ENCODE measurements at regions not wholly inside any gene's neighbourhood (a gene's known extent, or its start where the extent isn't known, plus 50 kb on each side); places are given as distances from the start of the nearest gene placed in this dataset.
"Not testable (repeated sequence)": the region's sequence is repeated elsewhere in the genome, so short reads cannot be mapped to it uniquely, and the experiment has no call there.

DNA sequence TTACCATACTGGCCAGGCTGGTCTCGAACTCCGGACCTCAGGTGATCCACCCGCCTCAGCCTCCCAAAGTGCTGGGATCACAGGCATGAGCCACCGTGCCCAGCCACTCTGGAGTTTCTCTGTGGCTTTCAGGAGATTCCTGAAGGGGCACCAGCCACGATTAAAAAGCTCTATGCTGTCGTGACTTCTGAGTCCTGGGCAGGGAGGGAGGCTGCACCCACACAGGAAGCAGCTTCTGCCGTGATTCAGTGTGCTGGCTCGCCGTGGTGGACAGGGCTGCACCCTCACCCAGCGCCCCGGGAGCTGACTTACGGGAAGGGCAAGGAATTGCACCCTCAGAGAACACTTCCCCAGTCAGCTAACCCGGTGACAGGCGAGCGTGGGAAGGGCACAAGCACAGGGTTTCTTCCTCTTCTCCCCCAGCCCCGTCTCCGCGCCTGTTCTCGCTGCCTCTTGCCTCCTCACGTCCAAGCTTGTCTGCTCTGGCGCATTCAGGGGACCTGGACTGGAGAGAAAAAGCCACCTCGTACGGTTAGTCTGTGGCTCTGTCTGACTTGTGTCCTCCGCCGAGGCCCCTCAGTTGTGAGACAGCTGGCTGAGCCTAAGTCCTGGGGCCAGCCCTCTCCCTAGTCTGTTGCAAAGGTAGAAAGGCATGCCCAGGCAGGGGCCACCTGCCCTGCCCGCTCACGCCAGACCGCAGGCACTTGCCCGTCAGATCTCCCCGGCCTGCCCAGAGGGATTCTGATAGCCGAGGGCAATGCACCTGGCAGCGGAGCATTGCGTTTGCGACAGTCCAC lies 145.0 kb downstream of the SEC14L1 start:
- peaks cover 0 to 14% (median 8%) of the 10 kb centered on the region in 3 donors for H3K4me1 Mint-ChIP-seq
- H3K9me3 Mint-ChIP-seq, result peaks cover 0 to 3% (median 0%) of the 10 kb centered on the region in 3 donors
- H3K4me3 Mint-ChIP-seq, result no peak overlapping the region
- peaks cover 13% of the 10 kb centered on the region for H3K27me3 Mint-ChIP-seq
- no peaks in the 10 kb centered on the region for H3K36me3 Mint-ChIP-seq
- peak overlapping the region in 1 of 3 donors; percentile 81 for H3K27ac Mint-ChIP-seq

DNA sequence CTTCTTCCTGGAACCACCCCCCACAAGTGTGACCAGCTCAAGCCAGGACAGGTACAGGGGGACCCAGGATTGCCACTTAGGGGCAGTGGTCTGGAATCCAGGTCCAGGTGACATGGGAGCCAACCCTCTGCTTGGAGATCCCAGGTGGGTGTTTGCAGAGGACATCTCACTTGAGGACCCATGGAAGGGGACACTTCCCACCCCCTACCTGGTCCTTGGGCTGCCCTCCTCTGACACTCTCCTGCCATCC lies 145.5 kb downstream of the SEC14L1 start:
- H3K36me3 Mint-ChIP-seq, result no peaks in the 10 kb centered on the region
- H3K4me1 Mint-ChIP-seq, result peaks cover 0 to 14% (median 8%) of the 10 kb centered on the region in 3 donors
- no peak overlapping the region for H3K4me3 Mint-ChIP-seq
- peaks cover 13% of the 10 kb centered on the region for H3K27me3 Mint-ChIP-seq
- peaks cover 0 to 3% (median 0%) of the 10 kb centered on the region in 3 donors for H3K9me3 Mint-ChIP-seq
- H3K27ac Mint-ChIP-seq, result peak overlapping the region in 1 of 3 donors; percentile 81

DNA sequence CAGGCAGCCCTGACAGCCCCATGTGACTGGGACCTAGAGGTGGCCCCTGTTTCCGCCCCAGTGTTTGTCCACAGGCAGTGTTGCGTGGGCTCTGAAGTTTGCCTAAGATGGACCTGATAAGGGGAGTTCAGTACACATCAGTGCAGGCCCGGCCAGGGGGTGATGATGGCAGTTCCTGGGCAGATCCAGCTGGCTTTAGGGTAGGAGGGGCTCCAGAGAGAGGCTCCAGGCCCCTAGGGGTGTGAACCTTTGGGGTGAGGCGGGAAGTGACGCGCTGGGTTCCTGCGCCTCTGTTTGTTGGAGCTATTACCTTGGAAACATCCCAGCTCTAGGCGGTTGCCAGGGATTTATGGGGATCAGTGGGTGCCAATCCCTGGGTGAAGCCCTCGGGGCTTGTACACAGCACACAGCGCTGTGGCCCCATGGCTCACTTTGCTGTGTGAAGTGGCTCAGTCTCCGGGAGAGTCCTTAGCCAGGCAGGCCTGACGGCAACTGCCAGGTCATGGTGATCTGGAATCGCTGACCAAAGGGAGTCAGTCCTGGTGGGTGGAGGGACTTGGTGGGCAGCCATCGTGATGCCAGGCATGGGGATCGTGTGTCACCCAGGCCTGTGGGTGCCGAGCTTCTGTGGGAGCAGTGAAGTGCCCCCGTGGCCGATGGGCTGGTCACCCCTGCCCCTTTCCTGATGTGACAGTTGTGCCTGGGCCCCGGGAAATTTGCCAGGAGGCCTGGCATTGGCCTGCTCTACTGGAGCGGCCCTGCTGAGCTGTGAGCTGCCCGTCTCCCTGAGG lies 146.1 kb downstream of the SEC14L1 start:
- H3K4me3 Mint-ChIP-seq, result peak overlapping the region in 1 of 4 donors; percentile 28
- H3K4me1 Mint-ChIP-seq, result peaks cover 0 to 12% (median 8%) of the 10 kb centered on the region in 3 donors
- peak overlapping the region in 1 of 3 donors; percentile 81 for H3K27ac Mint-ChIP-seq
- peaks cover 0 to under 1% (median 0%) of the 10 kb centered on the region in 3 donors for H3K9me3 Mint-ChIP-seq
- peaks cover 11% of the 10 kb centered on the region for H3K27me3 Mint-ChIP-seq
- no peaks in the 10 kb centered on the region for H3K36me3 Mint-ChIP-seq

DNA sequence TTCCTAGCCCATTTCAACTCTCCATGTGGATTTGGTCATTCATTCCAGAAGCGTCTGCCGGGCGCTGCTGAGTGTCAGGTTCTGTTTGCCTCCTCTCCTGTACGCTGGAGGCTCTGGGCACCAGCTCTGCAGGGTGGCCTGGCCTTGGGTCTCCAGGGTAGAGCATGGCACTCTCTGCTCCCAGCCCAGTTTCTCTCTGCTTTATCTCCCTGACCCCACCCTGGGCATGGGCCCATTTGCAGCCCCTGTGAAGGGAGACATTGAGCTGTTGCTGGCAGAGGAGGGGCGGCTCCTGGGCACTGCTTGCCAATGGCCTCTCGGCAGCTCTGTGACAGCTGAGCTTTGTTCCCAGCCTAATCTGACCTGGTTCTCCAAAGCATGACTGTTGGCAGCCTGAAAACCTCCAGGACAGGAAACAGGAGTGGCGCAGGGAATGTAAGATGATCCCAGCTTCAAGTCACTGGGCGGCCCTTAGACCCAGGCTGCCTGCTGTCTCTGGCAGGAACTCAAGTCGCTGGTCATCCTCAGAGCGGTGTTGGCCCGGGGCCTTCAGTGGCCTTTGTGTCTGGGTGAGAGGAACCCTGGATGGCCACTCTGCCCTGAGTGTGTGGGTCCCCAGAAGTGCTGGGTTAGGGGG lies 146.8 kb downstream of the SEC14L1 start:
- peaks cover 0 to 4% (median 2%) of the 10 kb centered on the region in 3 donors for H3K4me1 Mint-ChIP-seq
- no peaks in the 10 kb centered on the region for H3K36me3 Mint-ChIP-seq
- H3K27ac Mint-ChIP-seq, result no peak overlapping the region
- H3K4me3 Mint-ChIP-seq, result no peak overlapping the region
- H3K9me3 Mint-ChIP-seq, result no peaks in the 10 kb centered on the region
- H3K27me3 Mint-ChIP-seq, result peaks cover 4% of the 10 kb centered on the region

DNA sequence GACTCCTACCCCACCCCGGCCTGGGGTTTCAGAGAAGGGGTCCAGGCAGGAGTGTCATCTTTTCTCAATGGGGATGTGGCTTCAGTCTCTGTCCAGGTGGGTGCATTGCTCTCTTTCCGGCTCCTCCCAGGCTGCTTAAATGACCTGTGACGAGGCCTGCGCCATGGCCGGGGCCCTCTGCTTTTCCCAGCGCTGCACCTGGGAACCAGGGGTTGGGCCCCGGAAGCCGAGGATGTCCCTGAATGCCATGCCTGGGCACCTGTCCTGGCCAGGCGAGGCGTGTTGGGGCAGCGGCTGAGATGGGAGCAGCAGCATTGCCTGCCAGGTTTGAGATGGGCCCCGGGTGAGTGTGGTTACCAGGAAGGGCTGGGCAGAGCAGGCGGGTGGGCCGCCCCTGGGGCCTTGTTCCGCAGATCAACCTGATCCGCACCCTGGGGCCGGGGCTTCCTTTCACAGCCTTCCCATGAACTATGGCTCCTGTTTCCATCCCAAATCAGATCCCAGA lies 147.4 kb downstream of the SEC14L1 start:
- H3K27ac Mint-ChIP-seq, result no peak overlapping the region
- H3K36me3 Mint-ChIP-seq, result no peaks in the 10 kb centered on the region
- peaks cover 3% of the 10 kb centered on the region for H3K27me3 Mint-ChIP-seq
- no peaks in the 10 kb centered on the region for H3K9me3 Mint-ChIP-seq
- peaks cover 0 to 4% (median 2%) of the 10 kb centered on the region in 3 donors for H3K4me1 Mint-ChIP-seq
- H3K4me3 Mint-ChIP-seq, result no peak overlapping the region

DNA sequence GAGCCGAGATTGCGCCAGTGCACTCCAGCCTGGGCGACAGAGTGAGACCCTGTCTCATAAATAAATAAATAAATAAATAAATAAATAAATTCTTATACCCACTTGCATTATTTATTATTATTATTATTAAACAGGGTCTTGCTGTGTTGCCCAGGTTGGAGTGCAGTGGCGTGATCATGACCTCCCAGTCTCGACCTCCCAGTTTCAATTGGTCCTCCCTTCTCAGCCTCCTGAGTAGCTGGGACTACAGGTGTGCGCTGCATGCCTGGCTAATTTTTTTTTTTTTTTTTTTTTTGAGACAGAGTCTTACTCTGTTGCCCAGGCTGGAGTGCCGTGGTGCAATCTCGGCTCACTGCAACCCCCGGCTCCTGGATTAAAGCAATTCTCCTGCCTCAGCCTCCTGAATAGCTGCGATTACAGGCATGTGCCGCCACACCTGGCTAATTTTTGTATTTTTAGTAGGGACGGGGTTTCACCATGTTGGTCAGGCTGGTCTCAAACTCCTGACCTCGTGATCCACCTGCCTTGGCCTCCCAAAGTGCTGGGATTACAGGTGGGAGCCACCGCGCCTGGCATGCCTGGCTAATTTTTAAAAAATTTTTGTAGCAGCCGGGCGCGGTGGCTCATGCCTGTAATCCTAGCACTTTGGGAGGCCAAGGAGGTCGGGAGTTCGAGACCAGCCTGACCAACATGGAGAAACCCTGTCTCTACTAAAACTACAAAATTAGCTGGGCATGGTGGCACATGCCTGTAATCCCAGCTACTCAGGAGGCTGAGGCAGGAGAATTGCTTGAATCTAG lies 150.2 kb downstream of the SEC14L1 start:
- not testable (repeated sequence) for H3K27ac Mint-ChIP-seq, H3K27me3 Mint-ChIP-seq, H3K4me1 Mint-ChIP-seq, H3K36me3 Mint-ChIP-seq, H3K4me3 Mint-ChIP-seq, H3K9me3 Mint-ChIP-seq

DNA sequence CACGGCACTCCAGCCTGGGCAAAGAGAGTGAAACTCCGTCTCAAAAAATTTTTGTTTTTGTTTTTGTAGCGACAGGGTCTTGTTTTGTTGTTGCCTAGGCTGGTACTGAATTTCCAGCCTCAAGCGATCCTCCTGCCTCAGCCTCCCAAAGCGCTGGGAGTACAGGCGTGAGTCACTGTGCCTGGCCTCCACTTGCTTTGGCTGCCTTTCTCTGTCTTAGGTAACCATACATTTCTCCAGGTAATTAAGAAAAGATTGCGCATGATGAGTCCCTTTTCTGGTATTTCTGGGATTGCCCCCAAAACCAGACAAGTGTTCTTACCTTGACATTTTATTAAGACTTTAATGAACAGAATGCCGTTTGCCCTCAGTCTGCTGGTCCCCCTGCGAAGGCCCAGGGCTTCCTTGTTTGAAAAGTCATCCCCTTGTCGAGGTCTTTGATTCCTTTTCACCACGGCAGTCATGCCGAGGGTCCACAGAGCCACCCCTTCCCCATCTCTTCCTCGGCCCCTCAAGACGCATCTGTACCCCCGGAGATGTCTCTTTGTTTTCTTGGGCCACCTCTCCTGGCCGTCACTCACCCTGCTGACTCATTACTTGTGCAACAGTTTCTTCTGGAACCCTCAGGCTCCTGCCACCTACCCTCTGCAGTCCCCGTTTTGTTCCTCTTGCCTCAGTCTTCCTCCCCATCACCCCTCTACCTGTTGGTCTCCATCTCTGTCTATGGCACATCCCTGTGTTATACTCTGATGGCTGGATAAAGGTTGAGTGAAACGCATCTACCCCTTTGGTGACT lies 151.0 kb downstream of the SEC14L1 start:
- no peak overlapping the region for H3K4me3 Mint-ChIP-seq
- H3K9me3 Mint-ChIP-seq, result no peaks in the 10 kb centered on the region
- no peak overlapping the region for H3K27ac Mint-ChIP-seq
- H3K27me3 Mint-ChIP-seq, result no peaks in the 10 kb centered on the region
- peaks cover 0 to 2% (median 0%) of the 10 kb centered on the region in 3 donors for H3K4me1 Mint-ChIP-seq
- H3K36me3 Mint-ChIP-seq, result no peaks in the 10 kb centered on the region

DNA sequence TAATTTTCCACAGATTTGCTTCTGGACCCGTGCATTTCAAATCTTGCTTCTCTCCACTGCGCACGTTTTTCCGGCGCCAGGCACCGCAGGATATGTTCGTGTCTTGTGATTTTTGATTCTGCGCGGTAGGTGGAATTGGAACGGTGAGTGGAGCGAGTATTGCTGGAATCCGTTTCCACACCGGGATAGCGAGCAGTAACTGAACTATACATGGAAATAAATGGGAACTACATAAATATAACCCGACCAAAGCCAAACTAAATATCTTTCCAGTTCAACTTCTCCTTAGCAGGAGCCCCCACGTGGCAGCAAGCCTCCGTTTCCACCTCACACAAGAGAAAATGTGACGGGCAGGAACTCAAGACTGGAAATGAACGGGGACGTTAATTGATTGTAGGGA lies 154.0 kb downstream of the SEC14L1 start:
- Mint-ChIP-seq H3K36me3 (no peaks in the 10 kb centered on the region), H3K4me3 (no peak overlapping the region), H3K9me3 (no peaks in the 10 kb centered on the region), H3K4me1 (peaks cover 0 to under 1% (median 0%) of the 10 kb centered on the region in 3 donors), H3K27ac (no peak overlapping the region), H3K27me3 (no peaks in the 10 kb centered on the region)

DNA sequence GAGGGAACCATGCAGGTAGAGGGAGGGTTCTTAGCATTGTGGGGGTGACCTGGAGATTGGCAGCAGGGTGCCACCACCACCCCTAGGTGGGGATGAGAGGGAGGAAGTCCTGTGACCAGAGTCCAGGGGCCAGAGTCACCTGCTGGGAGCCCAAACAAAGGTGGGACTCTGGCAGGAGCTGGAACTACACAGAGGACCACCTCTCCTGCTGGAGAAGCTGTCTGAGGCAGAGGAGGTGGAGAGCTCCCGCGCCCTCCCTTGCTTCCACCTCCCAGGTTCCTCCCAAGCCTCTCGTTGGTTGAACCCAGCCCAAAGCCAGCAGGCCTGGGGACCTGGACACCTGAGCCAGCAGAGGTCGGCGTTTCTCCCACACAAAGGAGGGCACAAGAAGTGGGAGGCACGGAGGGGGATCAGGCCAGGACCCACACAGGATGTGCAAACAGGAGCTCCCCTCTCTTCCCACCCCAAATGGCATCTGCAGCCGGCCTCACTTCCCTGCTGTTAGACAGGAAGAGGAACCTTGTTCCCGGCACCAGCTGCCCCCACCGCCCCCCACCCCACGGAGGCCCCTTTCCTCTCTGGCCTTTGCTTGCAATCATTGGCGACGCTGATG lies 154.6 kb downstream of the SEC14L1 start:
- Mint-ChIP-seq H3K27me3 (no peaks in the 10 kb centered on the region), H3K9me3 (no peaks in the 10 kb centered on the region), H3K4me3 (no peak overlapping the region), H3K27ac (no peak overlapping the region), H3K36me3 (no peaks in the 10 kb centered on the region), H3K4me1 (no peaks in the 10 kb centered on the region)

DNA sequence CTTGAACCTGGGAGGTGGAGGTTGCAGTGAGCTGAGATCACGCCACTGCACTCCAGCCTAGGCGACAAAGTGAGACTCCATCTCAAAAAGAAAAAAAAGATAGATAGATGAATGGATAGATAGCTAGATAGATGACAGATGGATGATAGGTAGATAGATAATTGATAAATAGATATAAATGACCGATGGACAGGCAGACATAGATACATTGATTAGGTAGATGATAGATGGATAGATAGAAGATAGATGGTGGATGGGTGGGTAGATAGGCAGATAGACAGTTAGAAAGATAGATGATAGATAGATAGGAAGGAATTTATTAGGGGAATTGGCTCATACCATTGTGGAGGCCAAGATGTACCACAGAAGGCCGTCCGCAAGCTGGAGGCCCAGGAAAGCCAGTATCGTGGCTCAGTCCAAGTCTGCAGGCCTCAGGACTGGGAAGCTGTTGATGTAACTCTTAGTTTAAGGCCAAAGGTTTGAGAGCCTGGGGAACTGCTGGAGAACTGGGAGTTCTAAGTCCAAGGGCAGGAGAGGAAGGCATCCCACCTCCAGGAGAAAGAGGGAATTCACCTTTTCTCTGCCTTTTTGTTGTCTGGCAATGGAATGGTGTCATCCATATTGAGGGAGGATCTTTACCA lies 156.1 kb downstream of the SEC14L1 start:
- no peak overlapping the region for H3K27ac Mint-ChIP-seq
- no peaks in the 10 kb centered on the region for H3K27me3 Mint-ChIP-seq
- H3K9me3 Mint-ChIP-seq, result no peaks in the 10 kb centered on the region
- no peak overlapping the region for H3K4me3 Mint-ChIP-seq
- H3K4me1 Mint-ChIP-seq, result no peaks in the 10 kb centered on the region
- no peaks in the 10 kb centered on the region for H3K36me3 Mint-ChIP-seq

DNA sequence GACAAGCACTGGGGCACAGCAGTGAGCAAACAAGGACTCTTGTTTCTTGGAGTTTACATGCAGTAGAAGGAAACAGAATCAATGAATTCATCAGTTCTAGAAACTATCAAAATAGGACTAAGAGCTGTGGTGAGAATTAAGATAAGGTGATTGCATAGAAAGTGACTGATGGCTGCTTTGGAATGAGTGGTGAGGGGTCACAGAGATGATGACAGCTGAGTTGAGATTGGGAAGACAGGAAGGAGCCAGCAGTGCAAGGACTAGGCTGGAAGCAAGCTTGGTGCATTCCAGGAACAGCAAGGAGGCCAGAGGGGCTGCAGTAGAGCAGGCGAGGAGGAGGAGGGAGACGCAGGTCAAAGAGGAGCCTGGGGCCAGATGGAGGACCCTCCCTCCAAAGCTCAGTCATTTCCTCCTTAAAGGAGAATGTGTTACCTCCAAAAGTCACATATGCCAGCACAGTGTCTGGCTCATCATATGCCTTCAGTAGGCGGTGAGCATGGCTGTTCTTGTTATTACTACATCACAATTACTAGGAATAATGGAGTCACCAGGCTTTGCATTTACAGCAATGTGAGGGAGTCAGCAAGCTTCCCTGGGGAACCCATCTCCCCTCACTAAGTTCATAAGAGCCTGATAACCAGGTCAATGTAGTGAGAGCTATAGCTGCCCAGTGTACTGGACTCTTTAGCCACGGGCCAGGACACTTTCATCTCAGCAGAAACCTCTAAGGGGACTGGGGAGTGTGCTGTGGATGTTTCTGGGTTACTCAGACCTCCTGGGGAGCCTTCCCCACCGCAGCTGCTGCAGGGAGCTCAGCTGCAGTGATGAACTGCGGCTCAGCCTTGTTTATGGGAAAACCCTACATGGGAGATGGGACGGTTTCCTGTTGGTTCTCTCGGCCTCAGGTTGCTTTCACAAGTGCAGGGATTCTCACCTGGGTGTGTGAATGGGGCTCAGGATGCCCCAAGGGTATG lies 157.2 kb downstream of the SEC14L1 start:
- Mint-ChIP-seq H3K27ac (no peak overlapping the region), H3K36me3 (no peaks in the 10 kb centered on the region), H3K4me3 (peak overlapping the region in 1 of 4 donors; percentile 24), H3K4me1 (no peaks in the 10 kb centered on the region), H3K9me3 (no peaks in the 10 kb centered on the region), H3K27me3 (no peaks in the 10 kb centered on the region)

DNA sequence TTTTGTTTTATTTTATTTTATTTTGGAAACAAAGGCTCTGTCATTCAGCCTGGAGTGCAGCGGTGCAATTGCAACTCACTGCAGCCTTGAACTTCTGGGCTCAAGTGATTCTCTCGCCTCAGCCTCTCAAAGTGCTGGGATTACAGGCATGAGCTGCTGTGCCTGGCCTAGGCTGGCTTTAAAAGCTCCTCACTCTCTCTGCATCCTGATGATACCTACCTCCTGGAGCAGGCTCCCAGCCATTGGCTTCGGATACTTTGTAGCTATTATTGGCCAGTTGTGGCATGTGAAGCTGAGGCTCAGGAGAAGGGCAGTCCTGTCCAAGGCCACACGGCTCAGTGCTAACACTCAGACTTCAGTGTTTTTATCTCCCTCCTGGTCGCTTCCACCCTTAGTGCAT lies 158.0 kb downstream of the SEC14L1 start:
- Mint-ChIP-seq H3K4me3 (no peak overlapping the region), H3K27me3 (no peaks in the 10 kb centered on the region), H3K4me1 (no peaks in the 10 kb centered on the region), H3K9me3 (no peaks in the 10 kb centered on the region), H3K36me3 (no peaks in the 10 kb centered on the region), H3K27ac (no peak overlapping the region)

Measured in IgD-negative memory B cell (primary cell).